HAP-1 (cell line): ENCODE measurements at regions not wholly inside any gene's neighbourhood (a gene's known extent, or its start where the extent isn't known, plus 50 kb on each side); places are given as distances from the start of the nearest gene placed in this dataset.

Experiments used
- DNase-seq, 2 experiments: peaks; one replicate each; pipeline ENCODE4 v3.0.0-alpha.2; 2016 to 2020; ENCODE audit warnings: low spot score in 2 of 2
- H3K27me3 ChIP-seq: fragments of 250-450 bp; sonication (Bioruptor Pico); 2 replicates; pipeline ENCODE4 v1.5.1; 2020; ENCODE audit warnings: low read depth, mild to moderate bottlenecking, moderate library complexity
- H3K36me3 ChIP-seq: fragments of 250-450 bp; sonication (Bioruptor Pico); replicated peaks from 2 replicates; pipeline ENCODE4 v1.5.1; 2020; ENCODE audit warnings: mild to moderate bottlenecking
- H3K4me1 ChIP-seq: fragments of 250-450 bp; sonication (Bioruptor Pico); 2 replicates; pipeline ENCODE4 v1.5.1; 2020; ENCODE audit warnings: mild to moderate bottlenecking
- H3K4me3 ChIP-seq: fragments of 250-450 bp; sonication (Bioruptor Pico); 2 replicates; pipeline ENCODE4 v1.5.1; 2020; ENCODE audit warnings: mild to moderate bottlenecking, moderate library complexity
- H3K9me3 ChIP-seq: fragments of 250-450 bp; sonication (Bioruptor Pico); 2 replicates; pipeline ENCODE4 v1.5.1; 2020; ENCODE audit warnings: mild to moderate bottlenecking, moderate library complexity
- in situ Hi-C: fragments of 300-500 bp; cut with MboI; formaldehyde crosslinking; loops from 3 replicates; pipeline ENCODE4 v1.14.3; 2020; ENCODE audit warnings: low sequenced_read_pairs, inconsistent platforms, mixed read lengths

- in situ Hi-C loops = no loop called here
- peak in 1 of 2 experiments; percentile 25 for DNase-seq
- H3K27me3 ChIP-seq = no peaks in the 10 kb centered on the region
- no peak overlapping the region for H3K4me3 ChIP-seq
- H3K36me3 ChIP-seq = no peaks in the 10 kb centered on the region
- no peaks in the 10 kb centered on the region for H3K9me3 ChIP-seq
- no peaks in the 10 kb centered on the region for H3K4me1 ChIP-seq
These were observed 263.8 kb downstream of the LOXHD1 start for GRCh38 chr18:46393230-46393629.

DNA sequence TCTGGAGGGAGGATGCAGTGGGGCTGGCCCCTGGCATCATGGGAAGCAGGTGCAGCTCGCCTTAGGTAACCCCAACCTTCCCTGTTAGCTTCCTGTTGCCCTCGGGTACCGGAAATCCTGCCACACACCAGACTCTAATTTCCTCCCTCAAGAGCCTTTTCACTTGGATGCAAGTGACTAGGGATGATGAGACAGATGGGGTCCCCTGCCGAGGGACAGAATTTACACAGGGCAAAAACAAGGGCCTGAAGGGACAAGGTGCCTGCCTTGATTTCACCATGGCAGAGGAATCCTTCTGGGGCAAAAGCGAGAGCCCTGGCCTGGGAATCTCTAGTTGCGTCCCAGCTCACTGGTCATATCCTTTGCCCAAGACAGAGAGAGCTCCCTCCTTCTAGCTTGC, 263.1 kb downstream of the LOXHD1 start:
- Histone ChIP-seq H3K36me3 (no peaks in the 10 kb centered on the region), H3K4me1 (no peaks in the 10 kb centered on the region), H3K4me3 (no peak overlapping the region), H3K27me3 (no peaks in the 10 kb centered on the region), H3K9me3 (no peaks in the 10 kb centered on the region)
- DNase-seq = no peak
- in situ Hi-C loops = no loop called here

- Histone ChIP-seq H3K9me3 (no peaks in the 10 kb centered on the region), H3K4me1 (no peaks in the 10 kb centered on the region), H3K4me3 (no peak overlapping the region), H3K36me3 (no peaks in the 10 kb centered on the region), H3K27me3 (no peaks in the 10 kb centered on the region)
- in situ Hi-C loops = no loop called here
- no peak for DNase-seq
These were observed 261.2 kb downstream of the LOXHD1 start for GRCh38 chr18:46395795-46396194.

DNA sequence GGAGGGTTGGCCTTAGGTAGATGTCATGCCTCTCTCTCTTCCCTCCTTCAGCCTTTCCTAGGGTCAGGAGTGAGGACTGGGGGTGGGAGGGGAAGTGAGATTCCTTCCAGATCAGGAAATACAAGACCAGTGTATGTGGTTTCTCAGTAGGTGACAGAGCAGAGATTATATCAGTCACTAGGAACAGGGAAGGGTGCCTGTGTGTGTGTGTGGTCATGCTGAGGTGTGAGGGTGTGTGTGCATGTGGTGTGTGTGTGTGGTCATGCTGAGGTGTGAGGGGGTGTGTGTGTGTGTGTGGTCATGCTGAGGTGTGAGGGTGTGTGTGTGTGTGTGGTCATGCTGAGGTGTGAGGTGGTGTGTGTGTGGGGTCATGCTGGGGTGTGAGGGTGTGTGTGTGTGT, 259.8 kb downstream of the LOXHD1 start:
- no peak overlapping the region for H3K4me3 ChIP-seq
- DNase-seq = no peak
- in situ Hi-C loops = no loop called here
- no peaks in the 10 kb centered on the region for H3K4me1 ChIP-seq
- H3K27me3 ChIP-seq = no peaks in the 10 kb centered on the region
- H3K36me3 ChIP-seq = no peaks in the 10 kb centered on the region
- no peaks in the 10 kb centered on the region for H3K9me3 ChIP-seq

DNA sequence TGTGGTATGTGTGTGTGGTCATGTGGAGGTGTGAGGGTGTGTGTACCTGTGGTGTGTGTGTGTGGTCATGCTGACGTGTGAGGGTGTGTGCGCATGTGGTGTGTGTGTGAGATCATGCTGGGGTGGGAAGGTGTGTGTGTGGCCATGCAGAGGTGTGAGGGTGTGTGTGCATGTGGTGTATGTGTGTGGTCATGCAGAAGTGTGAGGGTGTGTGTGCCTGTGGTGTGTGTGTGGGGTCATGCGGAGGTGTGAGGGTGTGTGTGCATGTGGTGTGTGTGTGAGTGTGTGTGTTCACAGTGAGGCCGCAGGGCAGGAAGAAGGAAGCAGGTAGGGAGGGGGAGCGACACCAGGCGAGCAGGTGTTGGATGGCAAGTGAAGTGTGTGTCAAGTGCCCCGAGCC, 259.0 kb downstream of the LOXHD1 start:
- in situ Hi-C loops = no loop called here
- Histone ChIP-seq H3K4me1 (no peaks in the 10 kb centered on the region), H3K27me3 (no peaks in the 10 kb centered on the region), H3K9me3 (no peaks in the 10 kb centered on the region), H3K36me3 (no peaks in the 10 kb centered on the region), H3K4me3 (no peak overlapping the region)
- no peak for DNase-seq

GRCh38 chr18:46398625-46399024, 258.4 kb downstream of the LOXHD1 start:
- DNase-seq = no peak
- Histone ChIP-seq H3K4me3 (no peak overlapping the region), H3K27me3 (no peaks in the 10 kb centered on the region), H3K9me3 (no peaks in the 10 kb centered on the region), H3K4me1 (no peaks in the 10 kb centered on the region), H3K36me3 (no peaks in the 10 kb centered on the region)
- in situ Hi-C loops = no loop called here

GRCh38 chr18:46399303-46399702, 257.7 kb downstream of the LOXHD1 start:
- Histone ChIP-seq H3K27me3 (no peaks in the 10 kb centered on the region), H3K4me1 (no peaks in the 10 kb centered on the region), H3K36me3 (no peaks in the 10 kb centered on the region), H3K4me3 (no peak overlapping the region), H3K9me3 (no peaks in the 10 kb centered on the region)
- DNase-seq = no peak
- in situ Hi-C loops = no loop called here

DNA sequence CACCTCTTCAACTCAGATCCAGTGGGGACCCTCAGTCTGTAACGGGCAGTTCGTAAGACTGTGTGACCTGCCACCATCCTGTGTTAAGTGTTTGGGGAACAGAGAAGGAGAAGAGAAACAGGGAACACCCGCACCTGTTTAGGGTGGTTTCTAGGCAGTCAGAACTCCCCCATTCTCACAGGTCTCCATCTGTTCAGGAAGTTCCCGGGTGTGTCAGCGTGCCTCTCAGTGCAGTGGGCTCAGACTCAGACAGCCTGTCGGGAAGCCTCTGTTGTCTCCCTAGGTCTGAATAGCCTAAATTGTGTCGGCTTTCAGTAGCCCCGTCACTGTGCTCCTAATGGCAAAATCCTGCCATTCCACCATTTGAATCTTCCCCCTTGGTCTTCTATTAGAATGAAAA, 256.6 kb downstream of the LOXHD1 start:
- Histone ChIP-seq H3K9me3 (no peaks in the 10 kb centered on the region), H3K4me3 (no peak overlapping the region), H3K27me3 (no peaks in the 10 kb centered on the region), H3K36me3 (no peaks in the 10 kb centered on the region), H3K4me1 (no peaks in the 10 kb centered on the region)
- no peak for DNase-seq
- in situ Hi-C loops = no loop called here

- no peaks in the 10 kb centered on the region for H3K9me3 ChIP-seq
- no peak overlapping the region for H3K4me3 ChIP-seq
- no peaks in the 10 kb centered on the region for H3K4me1 ChIP-seq
- no peaks in the 10 kb centered on the region for H3K36me3 ChIP-seq
- in situ Hi-C loops = no loop called here
- DNase-seq = no peak
- H3K27me3 ChIP-seq = no peaks in the 10 kb centered on the region
These were observed 255.4 kb downstream of the LOXHD1 start for GRCh38 chr18:46401486-46402070.

DNA sequence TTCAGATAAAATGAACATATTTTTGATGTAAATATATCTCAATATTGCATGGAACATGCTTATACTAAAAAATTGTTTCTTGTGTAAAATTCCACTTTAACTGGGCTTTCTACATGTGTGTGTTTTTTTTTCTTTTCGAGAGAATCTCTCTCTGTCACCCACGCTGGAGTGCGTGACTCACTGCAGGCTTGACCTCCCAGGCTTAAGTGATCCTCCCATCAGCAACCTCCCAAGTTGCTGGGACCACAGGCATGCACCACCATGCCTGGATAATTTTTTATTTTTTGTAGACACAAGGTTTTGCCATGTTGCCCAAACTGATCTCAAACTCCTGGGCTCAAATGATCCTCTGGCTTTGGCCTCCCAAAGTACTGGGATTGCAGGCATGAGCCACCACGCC, 254.6 kb downstream of the LOXHD1 start:
- Histone ChIP-seq H3K4me1 (no peaks in the 10 kb centered on the region), H3K36me3 (no peaks in the 10 kb centered on the region), H3K9me3 (no peaks in the 10 kb centered on the region), H3K4me3 (no peak overlapping the region), H3K27me3 (no peaks in the 10 kb centered on the region)
- DNase-seq = no peak
- in situ Hi-C loops = no loop called here

DNA sequence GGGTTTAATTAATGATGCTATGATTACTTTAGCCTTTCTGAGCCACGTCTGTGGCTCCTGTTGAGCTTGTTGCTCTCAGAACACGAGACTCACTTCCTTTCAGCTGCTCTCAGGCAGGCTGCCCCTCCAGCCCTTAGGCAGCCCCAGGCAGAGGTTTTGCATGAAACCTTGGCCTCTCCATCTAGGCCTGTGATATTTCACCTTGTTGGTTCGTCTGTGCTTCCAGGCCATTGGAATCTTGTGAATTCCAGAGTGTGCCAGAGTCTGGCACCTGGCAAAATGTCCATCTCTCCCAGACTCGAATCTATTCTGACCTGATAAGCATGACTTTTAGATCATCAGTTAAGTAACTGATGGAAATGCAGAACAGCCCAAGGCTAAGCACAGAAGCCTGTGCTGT, 254.1 kb downstream of the LOXHD1 start:
- H3K27me3 ChIP-seq = no peaks in the 10 kb centered on the region
- in situ Hi-C loops = no loop called here
- no peak overlapping the region for H3K4me3 ChIP-seq
- no peaks in the 10 kb centered on the region for H3K4me1 ChIP-seq
- no peak for DNase-seq
- H3K9me3 ChIP-seq = no peaks in the 10 kb centered on the region
- H3K36me3 ChIP-seq = no peaks in the 10 kb centered on the region

DNA sequence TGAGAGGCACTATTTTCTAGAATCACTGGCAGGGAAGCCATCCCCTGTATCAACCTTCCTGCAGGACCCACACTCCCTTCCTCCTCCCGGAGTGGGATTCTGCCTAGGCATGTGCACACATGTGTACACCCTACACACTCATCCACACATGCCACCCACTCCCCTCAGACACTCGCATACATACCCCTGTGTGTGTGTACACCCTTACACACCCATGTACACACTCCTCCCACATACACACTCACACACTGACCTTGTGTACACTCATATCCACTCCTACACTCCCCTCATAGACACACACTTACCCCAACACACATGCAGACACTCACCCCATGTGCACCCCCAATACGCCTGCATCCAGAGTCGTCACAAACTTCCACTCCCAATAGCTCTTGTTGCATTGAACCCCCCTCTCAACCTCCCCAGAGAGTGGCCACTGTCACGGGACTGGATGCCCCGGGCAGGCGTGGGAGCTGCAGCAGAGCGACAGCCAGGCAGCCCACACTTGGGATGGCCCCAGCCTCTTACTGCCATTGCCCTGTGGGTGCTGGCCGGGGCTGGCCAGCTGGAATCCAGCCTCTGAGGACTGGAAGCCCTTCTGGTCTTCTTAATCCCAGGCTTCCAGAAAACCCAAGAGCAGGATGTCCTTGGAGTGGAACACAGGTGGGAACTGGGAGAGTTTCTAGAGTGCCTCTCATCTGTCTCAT, 251.0 kb downstream of the LOXHD1 start:
- H3K4me1 ChIP-seq = no peaks in the 10 kb centered on the region
- DNase-seq = no peak
- H3K9me3 ChIP-seq = no peaks in the 10 kb centered on the region
- in situ Hi-C loops = no loop called here
- H3K36me3 ChIP-seq = no peaks in the 10 kb centered on the region
- H3K27me3 ChIP-seq = no peaks in the 10 kb centered on the region
- no peak overlapping the region for H3K4me3 ChIP-seq

GRCh38 chr18:46406539-46406932, 250.5 kb downstream of the LOXHD1 start:
- Histone ChIP-seq H3K4me1 (no peaks in the 10 kb centered on the region), H3K27me3 (no peaks in the 10 kb centered on the region), H3K9me3 (no peaks in the 10 kb centered on the region), H3K36me3 (no peaks in the 10 kb centered on the region), H3K4me3 (no peak overlapping the region)
- no peak for DNase-seq
- in situ Hi-C loops = no loop called here

DNA sequence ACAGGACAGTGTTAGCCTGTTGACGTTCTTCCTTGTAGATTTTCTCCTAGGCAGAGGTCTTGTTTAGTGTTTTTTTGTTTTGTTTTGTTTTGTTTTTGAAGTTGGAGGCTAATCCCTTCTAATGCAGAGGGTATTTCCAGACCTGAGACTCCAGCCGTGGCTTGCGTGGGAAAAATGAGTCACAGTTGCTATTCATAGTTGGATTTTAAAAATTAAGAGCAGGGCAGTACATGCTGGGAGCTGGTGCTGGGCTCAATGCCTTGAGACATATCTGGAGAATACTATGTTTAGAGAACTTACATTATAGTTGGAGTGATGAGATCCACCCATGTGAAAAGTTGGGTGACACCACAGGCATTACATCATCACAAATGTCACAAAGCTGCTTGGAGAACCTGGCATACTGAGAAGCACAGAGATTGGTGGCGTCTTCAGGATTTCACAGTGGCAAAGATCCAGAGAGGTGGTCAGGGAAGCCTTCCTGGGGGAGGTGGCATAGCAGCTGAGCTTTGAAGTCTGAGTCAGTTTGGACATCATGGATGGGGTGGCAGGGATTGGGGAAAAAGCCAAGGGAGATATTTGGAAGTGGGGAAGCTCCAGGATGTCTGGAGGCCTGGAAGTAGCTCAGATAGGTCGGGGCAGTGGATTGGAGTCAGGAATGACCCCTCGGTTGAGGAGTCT, 249.4 kb downstream of the LOXHD1 start:
- Histone ChIP-seq H3K27me3 (no peaks in the 10 kb centered on the region), H3K4me3 (no peak overlapping the region), H3K36me3 (no peaks in the 10 kb centered on the region), H3K4me1 (no peaks in the 10 kb centered on the region), H3K9me3 (no peaks in the 10 kb centered on the region)
- no peak for DNase-seq
- in situ Hi-C loops = no loop called here
